ENCODE measurements at regions not wholly inside any gene's neighbourhood (a gene's known extent, or its start where the extent isn't known, plus 50 kb on each side); places are given as distances from the start of the nearest gene placed in this dataset.
"Not testable (repeated sequence)": the region's sequence is repeated elsewhere in the genome, so short reads cannot be mapped to it uniquely, and the experiment has no call there.

GRCh38 chr1:149229813-149230212, 126.5 kb upstream of the NBPF9 start:
- not testable (repeated sequence) for DNase-seq

GRCh38 chr1:149234926-149235914, 131.9 kb upstream of the NBPF9 start:
- DNase-seq, result not testable (repeated sequence)

GRCh38 chr1:149237515-149237914, 134.2 kb upstream of the NBPF9 start:
- not testable (repeated sequence) for DNase-seq

GRCh38 chr1:149239897-149240508, 136.7 kb upstream of the NBPF9 start:
- not testable (repeated sequence) for DNase-seq

- not testable (repeated sequence) for DNase-seq
These were observed 137.2 kb upstream of the NBPF9 start for GRCh38 chr1:149240530-149240929.

- not testable (repeated sequence) for DNase-seq
These were observed 137.9 kb upstream of the NBPF9 start for GRCh38 chr1:149241272-149241671.

- not testable (repeated sequence) for DNase-seq
These were observed 140.2 kb upstream of the NBPF9 start for GRCh38 chr1:149243572-149243971.

- DNase-seq, result not testable (repeated sequence)
These were observed 141.3 kb upstream of the NBPF9 start for GRCh38 chr1:149244621-149245020.

GRCh38 chr1:149246212-149246611, 142.9 kb upstream of the NBPF9 start:
- DNase-seq, result not testable (repeated sequence)

- not testable (repeated sequence) for DNase-seq
These were observed 145.3 kb upstream of the NBPF9 start for GRCh38 chr1:149248610-149249009.

GRCh38 chr1:149249850-149250467, 146.6 kb upstream of the NBPF9 start:
- DNase-seq, result not testable (repeated sequence)

- DNase-seq, result not testable (repeated sequence)
These were observed 151.8 kb upstream of the NBPF9 start for GRCh38 chr1:149254894-149255847.

- not testable (repeated sequence) for DNase-seq
These were observed 156.9 kb upstream of the NBPF9 start for GRCh38 chr1:149260284-149260683.

GRCh38 chr1:149260736-149261340, 157.5 kb upstream of the NBPF9 start:
- not testable (repeated sequence) for DNase-seq

GRCh38 chr1:149267287-149267686, 163.9 kb upstream of the NBPF9 start:
- DNase-seq, result not testable (repeated sequence)

- not testable (repeated sequence) for DNase-seq
These were observed 165.8 kb upstream of the NBPF9 start for GRCh38 chr1:149269001-149269702.

GRCh38 chr1:149269833-149270232, 166.5 kb upstream of the NBPF9 start:
- not testable (repeated sequence) for DNase-seq

GRCh38 chr1:149274493-149274892, 171.1 kb upstream of the NBPF9 start:
- not testable (repeated sequence) for DNase-seq

- DNase-seq, result not testable (repeated sequence)
These were observed 172.5 kb upstream of the NBPF9 start for GRCh38 chr1:149275802-149276201.

GRCh38 chr1:149276496-149276895, 173.1 kb upstream of the NBPF9 start:
- not testable (repeated sequence) for DNase-seq

GRCh38 chr1:149278156-149278555, 174.8 kb upstream of the NBPF9 start:
- not testable (repeated sequence) for DNase-seq

Data from activated naive CD4-positive, alpha-beta T cell treated with Interleukin-2 at 50 U/mL for 16 hours (primary cell).